ENCODE measurements at regions not wholly inside any gene's neighbourhood (a gene's known extent, or its start where the extent isn't known, plus 50 kb on each side); places are given as distances from the start of the nearest gene placed in this dataset.

DNA sequence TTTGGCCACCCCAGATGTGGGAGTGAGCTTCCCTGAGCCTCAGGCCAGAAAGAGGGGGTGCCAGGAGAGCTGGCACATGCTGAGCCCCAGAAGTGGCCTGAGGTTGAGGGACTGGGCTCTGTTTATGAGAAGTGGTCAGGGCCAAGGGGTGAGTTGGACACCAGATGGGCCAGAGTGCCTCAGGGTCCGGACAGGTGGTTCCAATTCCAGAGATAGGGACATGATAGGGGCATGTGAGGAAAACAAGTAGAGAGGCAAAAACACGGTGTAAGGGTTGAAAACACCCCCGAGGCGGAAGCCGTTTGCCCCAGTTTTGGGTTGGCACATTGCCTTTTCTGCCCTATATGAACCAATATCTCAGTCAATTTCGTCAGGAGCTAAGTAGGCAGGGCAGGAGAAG is 125.6 kb upstream of the NFIB start (continued):
- TF ChIP-seq, protein P1, sequence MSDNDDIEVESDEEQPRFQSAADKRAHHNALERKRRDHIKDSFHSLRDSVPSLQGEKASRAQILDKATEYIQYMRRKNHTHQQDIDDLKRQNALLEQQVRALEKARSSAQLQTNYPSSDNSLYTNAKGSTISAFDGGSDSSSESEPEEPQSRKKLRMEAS (IDR thresholded peaks at IDR 0.05): no peak
